NCI-H82 treated with DMSO at 0.1 percent for 48 hours (cell line): ENCODE measurements at regions not wholly inside any gene's neighbourhood (a gene's known extent, or its start where the extent isn't known, plus 50 kb on each side); places are given as distances from the start of the nearest gene placed in this dataset.
"Not testable (repeated sequence)": the region's sequence is repeated elsewhere in the genome, so short reads cannot be mapped to it uniquely, and the experiment has no call there.

Experiments
- DNase-seq: peaks from one replicate; lab custom pipeline; 2025; ENCODE audit not compliant: unreplicated experiment; lab: John Stamatoyannopoulos, UW

DNA sequence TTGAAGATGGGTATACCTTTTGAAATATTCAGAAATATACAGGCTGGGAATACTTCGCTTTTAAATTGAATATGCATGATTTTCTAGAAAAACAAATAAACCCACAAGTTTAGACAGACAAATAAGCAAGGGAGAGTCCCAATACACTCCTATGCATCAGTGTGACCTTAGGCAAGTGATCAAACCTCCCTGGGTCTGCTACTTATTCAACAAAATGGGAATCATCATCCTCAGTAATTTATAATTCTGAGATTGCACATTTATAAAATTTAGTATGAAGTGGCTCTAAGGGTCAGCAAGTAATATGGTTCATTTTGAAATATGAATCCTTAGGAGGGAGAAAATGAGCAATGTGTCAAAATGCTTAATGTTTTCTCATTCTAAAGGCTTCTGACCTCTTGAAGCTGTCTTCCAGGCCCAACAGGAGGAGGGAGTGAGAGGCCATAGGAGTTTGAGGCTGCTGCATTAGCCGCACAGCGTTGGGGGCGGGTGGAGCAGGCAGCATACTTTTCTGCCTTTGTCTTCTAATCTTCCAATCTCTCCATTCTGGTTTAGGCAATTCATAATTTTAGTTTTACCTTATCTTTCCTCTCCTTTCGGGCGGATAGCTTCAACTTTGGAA, 155.1 kb downstream of the TRIB2 start:
- no peak for DNase-seq

DNA sequence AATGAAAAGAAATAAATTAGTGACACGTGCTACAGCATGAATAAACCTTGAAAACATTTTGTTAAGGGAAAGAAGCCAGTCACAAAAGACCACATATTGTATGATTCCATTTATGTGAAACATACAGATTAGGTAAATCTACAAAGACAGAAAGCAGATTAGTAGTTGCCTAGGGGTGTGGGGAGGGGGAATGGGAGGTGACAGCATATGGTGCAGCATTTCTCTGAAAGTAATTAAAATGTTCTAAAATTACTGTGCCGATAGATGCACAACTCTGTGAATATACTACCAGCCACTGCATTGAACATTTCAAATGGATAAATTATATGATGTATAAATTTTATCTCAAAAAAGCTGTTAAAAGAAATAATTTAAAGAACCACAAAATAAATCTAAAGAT, 161.0 kb downstream of the TRIB2 start:
- DNase-seq, result peak; percentile 76

DNA sequence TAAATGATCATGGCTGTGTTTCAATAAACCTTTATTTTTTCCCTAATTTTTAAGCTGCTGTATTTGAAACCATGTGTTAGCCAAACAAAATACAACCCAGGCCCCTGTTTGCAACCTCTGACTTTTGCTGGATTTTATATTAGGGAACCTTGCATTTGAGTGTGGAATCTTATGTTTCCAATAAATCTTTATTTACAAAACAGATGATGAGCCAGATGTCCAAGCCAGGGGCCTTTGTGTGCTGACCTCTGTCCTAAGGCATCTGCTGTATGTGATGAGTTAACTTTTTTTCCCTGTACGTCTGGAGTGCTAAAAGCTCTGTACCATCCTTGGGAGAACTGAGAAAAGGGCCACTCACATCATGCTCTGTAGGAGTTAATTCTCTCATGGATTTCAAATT, 162.9 kb downstream of the TRIB2 start:
- no peak for DNase-seq

DNA sequence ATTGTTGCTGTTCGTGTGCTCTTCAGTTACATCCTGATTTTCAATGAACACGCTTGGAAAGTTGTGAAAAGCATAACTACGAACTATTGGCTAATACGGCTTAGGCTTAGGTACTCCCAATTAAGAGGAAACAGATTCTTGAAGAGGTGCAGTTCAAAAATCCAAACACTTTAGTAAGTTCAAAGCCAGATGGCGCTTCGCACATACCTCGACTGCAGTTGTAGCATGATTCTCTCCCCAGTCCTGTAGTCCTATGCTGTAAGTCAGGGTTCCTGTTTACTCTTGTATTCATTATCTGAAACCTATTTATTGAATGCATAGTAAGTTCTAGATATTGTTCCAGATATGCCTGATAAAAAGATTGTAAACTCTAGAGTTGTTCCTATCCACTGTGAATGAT, 165.2 kb downstream of the TRIB2 start:
- peak; percentile 50 for DNase-seq

DNA sequence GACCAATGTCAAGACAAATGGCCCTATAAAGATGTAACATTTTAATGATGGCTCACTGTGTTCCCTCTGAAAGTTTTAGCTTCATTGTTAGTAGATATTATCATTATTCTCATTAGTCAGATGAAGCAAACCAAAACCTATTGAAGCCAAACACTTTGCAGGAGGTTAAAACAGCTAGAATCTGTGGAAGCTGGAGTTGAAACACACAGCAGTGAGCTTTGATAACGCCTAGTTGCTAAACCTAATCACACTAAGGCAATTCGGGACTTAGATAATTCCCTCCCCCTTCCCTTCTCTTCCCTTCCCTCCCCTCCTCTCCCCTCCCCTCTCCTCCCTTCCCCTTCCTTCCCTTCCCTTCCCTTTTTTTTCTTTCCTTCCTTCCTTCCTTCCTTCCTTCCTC, 165.7 kb downstream of the TRIB2 start:
- DNase-seq, result no peak

DNA sequence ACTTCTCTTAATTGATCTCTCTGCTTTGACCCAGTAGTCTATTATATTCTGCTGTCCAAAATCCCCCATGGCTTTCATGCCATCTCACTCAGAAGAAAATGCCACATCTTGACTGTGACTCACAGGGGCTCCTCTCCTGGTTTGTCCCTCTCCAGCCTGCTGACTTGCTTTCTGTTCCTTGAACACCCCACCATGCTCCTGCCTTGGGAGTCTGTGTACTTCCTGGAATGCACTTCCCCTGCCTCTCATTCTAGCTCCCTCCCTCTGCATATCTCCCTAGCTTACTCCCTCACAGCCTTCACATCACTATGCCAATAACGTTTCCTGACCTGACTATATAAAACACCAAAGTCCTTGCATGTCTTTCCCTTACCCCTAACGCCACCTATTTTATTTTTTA, 167.2 kb downstream of the TRIB2 start:
- no peak for DNase-seq

DNA sequence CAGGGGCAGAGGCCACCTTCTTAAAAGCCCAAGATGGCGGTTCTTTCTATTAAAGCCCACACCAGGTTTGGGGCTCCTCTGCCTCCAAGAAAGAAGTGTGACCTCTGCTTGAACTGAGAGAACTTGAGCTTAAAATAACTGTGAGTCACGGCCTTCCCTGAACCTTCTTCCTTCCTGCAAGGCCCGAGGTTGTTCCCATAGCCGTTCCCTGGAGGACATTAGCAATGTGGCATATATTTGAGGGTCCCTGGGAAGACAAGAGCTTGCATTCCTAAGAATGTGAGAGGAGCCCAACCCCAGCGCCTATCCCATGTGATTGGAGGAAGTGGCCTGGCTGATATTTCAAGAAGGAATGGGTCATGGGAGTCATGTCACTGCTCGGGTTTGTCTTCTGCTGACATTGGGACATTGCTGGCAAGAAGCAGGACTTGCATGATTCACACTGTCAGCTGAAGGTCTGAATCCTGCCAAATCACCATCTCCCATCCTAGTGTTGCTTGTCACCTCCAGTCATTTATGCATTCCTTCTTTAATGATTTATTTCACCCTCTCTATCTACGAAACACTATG, 168.1 kb downstream of the TRIB2 start:
- no peak for DNase-seq

DNA sequence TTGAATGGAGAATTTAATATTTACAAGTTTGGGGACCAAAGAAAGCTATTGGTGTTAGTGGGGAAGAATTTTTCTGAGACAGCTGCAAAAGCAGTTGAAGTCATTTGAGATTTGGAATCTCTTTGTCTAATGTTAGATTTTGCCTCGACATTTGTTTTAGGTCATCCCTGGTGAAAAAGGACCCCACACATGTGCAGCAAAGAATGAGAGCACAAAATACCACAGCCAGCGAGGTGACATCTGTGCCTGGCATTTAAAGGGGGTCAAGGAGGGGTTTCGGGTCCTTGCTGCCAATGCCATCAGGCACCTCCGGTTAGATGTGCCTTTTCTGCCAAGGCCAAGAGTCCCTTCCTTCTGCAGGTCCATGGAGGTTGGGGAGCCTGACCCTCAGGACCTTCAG, 173.3 kb downstream of the TRIB2 start:
- no peak for DNase-seq

DNA sequence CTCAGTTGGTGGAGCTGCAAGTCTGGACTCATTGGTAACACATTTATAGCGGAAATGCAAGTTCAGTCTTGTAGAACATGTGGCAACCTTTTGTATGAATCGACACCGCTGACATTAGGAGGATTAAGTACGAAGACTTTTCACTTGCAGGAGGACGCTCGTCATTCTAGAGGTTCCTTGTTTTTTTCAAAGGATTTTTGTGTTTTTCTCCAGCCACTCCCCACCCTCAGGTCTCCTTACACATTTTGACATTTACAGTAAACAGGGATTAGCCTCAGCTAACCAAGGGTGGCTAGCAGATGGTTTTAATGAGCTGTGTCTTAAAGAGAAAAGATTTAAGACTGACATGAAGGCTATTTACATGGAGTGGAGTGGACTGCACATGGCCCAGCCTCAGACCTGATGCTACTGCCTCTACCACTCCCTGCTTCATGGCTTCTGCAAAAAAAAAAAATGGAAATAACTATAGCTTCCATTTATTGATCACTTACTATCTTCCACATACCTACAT, 173.8 kb downstream of the TRIB2 start:
- DNase-seq, result peak; percentile 84

DNA sequence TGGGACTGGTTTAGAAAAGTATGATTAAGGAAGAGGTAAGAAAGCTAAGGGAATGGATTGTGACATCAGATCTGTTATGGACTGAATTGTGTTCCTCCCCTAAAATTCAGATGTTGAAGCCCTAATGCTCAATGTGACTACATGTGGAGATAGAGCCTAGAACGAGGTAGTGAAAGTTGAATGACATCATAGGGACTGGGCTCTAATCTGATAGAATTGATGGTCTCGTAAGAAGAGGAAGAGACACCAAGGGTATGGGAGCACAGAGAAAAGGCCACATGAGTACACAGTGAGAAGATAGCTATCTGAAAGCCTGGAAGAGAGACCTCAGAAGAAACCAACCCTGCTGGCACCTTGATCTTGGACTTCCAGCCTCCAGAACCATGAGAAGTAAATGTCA, 178.3 kb downstream of the TRIB2 start:
- no peak for DNase-seq

DNA sequence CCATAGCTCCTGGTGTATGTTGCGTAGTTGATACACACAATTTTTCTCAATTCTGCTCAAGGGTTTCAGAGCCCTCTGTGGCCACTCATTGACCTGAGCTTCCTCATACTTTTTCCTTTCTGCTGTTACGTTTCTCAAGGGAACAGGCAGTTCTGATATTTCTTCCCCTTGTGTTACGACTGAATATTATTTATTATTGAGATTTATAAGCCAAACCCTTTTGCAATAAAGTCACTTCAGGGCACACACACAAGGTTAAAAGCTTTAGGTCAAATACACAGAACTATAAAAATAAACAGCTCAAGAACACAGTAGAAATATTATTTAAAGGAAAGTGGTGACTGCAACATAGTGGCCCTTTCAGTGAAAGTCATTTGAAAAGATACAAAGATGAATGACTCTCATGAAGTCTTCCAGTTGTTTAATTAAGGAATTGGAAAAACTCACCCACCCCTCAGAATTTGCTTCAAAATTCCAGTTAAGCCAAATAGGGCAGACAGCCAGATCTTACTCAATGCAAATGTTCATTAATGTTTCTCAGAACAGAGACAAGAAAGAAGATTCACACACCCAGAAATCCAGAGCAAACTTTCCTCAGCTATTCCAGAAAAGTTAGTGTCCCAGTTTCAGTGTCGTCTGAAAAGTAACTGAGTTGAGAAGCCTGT, 179.7 kb downstream of the TRIB2 start:
- DNase-seq, result no peak

DNA sequence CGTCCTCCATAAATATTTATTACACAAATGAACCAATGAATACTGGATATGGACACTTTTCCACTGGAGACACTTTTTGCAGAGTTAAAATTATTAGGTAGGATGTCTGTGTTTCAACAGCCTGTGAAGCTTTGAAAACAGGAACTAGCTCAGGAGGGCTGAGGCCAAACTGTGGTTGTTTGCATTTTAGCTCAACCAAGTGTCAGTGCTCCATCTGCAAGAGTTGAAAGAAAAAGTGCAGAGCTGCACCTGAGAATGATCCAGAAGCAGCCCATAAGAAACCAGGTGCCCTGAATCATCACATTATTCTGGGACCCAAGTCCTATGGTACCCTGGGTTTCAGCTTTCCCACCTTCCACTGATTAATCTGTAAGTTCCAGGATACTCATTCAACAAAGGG, 180.4 kb downstream of the TRIB2 start:
- no peak for DNase-seq

DNA sequence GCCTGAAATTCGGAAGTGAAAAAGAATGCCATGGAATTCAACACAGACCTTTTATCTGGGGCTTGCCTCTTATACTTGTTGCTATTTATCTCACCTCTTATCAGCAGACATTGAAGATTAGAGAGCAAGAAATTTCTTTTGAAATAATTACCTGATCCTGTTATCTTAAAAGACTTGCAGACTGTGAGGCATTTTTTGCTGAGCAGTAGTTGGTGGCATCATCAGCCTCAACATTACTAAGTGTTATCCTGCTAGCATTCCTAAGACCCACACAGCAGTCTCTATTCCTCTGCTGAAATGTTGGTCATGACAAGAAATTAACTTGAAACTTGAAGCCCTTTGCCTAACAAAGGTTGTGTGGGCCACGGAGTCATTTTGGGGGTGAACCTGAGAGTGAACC, 186.5 kb downstream of the TRIB2 start:
- no peak for DNase-seq

DNA sequence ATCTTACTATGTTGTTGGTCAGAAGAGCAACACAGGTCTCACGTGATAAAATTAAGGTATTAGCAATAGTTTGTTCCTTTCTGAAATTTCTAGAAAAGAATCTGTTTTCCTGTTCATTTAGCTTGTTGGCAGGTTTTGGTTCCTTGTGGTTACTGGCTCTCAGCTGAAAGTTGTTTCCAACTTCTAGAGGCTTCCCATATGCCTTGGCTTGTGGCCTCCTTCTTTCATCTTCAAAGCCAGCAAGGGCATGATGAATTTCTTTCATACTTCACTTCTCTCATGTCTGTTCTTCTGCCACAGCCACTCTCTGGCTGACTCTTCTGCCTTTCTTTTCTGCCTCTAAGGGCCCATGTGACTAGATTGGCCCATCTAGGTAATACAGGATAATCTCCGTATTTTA, 193.7 kb downstream of the TRIB2 start:
- DNase-seq, result no peak

DNA sequence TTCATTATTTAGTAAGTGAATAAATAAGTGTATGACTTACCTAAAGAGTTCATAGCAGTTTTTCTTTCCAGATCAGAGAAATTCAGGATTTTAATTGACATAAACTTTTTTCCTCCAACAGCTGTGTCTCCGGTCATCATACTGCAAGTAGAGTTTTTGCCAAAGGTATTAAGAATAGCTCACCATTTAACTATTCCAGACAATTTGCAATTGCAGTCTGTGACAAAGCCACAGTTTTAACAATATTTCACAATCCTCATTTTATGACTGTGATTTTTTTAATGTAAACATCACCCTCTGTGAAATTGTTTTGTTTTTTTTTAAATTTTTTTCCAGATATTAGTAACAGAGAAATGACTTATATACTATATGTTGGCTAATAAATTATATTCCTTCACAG, 199.1 kb downstream of the TRIB2 start:
- DNase-seq, result no peak

DNA sequence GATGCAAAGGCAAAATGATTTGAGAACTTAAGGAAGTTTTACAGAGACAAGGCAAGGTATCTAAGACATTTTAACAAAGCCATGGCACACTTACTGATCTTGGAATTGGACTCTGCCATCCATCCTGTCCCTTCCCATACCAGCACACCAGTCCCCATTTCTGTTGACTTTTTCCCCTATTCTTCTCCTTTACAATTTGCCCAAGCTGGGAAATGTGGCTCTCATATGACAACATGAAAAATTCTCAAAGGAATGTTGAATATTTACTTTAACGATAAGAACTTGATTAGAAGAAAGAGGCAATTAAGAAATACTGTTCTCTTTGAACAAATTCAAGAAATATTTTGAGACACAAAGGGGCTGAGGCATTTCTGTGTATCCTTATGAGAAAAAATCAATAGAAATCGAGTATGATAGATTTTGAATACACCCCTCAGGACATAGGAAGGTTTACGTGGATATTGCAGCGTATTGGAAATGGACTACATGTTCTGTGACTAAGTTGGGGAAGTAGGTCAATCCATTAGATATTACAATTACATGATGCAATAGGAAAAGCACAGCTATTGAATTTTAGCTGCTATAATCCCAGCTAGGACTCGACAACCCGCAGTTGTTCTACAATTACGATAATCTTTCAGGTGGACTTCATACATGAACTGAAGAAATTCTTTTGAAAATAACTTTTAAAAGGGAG, 201.6 kb downstream of the TRIB2 start:
- no peak for DNase-seq

DNA sequence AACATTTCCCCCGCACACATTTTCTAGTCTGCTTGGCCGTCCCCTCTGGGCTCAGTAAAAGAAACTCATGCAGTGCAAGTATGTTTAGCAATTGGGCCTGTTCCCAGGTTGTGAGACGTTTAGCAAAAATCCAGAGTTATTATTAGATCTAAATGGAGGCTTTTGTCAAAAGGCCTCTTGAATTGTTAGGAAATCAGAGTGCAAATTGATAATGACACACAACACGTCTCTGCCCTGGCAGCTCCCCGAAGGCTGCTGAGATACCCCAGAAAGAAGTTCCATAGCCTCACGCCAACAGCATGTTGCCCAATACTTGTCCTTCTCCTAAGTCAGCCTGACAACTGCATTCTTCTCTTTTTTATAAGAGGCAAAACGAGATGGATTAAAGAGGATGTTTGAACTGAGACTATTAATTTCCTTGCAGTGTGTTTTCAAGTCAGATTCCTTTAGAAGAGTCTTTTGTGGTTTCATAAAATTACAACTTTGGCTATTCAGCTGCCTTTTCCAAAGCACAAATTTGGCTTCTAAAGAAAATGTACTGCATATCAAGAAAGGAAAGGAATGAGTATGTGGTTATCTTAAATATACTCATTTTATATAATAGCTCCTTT, 202.2 kb downstream of the TRIB2 start:
- DNase-seq, result no peak

DNA sequence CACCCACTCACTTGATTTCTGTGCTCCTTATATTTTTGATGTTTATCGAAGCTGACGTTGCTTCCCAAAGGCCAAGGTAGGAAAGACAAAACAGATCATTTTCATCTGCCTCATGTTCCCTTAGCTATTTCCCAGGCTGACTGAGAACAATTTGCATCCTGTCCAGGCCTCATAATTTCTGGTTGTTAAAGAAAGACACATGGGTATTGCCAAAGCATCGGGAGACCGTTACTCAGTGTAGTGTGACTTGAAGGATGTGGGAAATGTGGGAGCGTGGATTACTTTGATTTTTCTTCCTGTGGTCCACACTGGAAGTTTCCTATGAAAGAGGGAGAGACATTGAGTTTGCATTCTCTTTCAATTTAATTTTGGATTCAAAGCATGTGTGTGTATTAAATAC, 204.6 kb downstream of the TRIB2 start:
- no peak for DNase-seq

DNA sequence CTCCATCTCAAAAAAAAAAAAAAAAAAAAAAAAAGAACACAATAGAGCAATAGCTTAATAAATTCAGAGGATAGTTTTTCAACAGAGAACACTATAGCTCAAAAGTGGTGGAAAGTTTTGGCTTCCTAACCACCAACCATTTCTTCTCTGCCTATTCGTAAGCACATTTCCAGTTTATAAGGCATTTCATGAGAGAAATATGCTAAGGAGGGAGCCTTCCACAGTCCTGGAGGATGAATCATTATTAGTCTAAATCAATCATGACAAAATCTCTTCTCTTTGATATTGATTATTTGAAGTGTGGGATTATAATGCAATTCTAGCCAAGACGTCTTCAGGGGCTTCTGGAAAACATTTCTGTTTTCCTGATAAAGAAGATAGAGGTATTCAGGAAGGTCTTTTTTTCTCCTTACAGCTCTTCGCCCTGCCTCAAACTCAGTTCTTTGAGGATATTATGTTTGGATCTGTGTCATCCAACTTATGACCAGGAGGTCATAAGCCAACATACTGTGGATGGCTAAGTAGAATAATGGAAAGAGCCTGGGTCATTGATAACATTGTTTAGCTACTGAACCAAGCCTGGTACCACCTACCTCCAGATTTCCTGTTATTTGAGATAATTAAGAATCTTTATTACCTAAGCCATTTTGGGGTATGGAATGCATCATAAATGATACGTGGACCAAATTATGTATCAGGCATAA, 207.3 kb downstream of the TRIB2 start:
- no peak for DNase-seq

DNA sequence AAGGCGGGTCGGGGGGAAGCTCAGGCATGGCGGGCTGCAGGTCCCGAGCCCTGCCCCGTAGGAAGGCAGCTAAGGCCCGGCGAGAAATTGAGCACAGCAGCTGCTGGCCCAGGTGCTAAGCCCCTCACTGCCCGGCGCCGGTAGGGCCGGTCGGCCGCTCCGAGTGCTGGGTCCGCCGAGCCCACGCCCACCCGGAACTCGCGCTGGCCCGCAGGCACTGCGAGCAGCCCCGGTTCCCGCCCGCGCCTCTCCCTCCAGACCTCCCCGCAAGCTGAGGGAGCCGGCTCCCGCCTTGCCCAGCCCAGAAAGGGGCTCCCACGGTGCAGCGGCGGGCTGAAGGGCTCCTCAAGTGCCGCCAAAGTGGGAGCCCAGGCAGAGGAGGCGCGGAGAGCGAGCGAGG, 209.9 kb downstream of the TRIB2 start:
- DNase-seq, result not testable (repeated sequence)

DNA sequence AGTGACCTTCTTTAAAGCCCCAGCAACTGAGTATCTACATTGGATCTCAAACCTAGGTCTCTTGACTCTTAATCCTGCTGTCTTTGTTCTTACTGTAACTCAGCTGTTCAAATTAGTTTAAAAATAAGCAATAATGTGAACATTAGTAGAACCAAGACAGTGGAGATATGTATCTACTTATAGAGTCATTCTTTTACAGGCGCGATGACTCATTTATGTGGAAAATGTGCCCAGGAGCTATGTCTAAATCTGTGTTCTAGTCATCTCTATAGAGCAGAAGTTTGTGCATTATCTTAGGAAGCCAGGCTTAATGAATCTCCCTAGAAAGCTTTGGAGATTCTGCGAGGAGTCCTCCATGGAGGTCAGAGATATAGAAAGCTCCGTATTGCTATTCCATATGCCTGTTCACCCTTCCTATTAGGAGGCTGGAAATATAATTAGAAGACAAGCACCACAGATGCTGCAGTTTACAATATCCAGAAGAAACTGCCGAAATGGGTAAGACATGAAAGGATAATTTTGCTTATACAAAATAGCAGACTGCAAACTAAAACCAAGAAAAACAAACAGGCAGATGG, 211.6 kb downstream of the TRIB2 start:
- peak; percentile 65 for DNase-seq
